Activated naive CD4-positive, alpha-beta T cell treated with anti-CD3 and anti-CD28 coated beads, Interleukin-2, amount 50 U/mL, for 24 hours (primary cell): ENCODE measurements at regions not wholly inside any gene's neighbourhood (a gene's known extent, or its start where the extent isn't known, plus 50 kb on each side); places are given as distances from the start of the nearest gene placed in this dataset.
"Not testable (repeated sequence)": the region's sequence is repeated elsewhere in the genome, so short reads cannot be mapped to it uniquely, and the experiment has no call there.

Source experiments
- H3K27ac Mint-ChIP-seq: one replicate; pipeline ENCODE4 v1.8.0; 2021; ENCODE audit warnings: mild to moderate bottlenecking, mixed read lengths
- H3K27me3 Mint-ChIP-seq: one replicate; pipeline ENCODE4 v1.8.0; 2021; ENCODE audit warnings: mixed read lengths
- H3K36me3 Mint-ChIP-seq: one replicate; pipeline ENCODE4 v1.8.0; 2021; ENCODE audit warnings: mixed read lengths
- H3K4me1 Mint-ChIP-seq: one replicate; pipeline ENCODE4 v1.8.0; 2021; ENCODE audit warnings: mixed read lengths
- H3K4me3 Mint-ChIP-seq: one replicate; pipeline ENCODE4 v1.8.0; 2021; ENCODE audit warnings: mild to moderate bottlenecking, mixed read lengths
- H3K9me3 Mint-ChIP-seq: one replicate; pipeline ENCODE4 v1.8.0; 2021; ENCODE audit warnings: mixed read lengths

GRCh38 chr2:16103614-16104314, 163.4 kb downstream of the MYCN start:
- Mint-ChIP-seq H3K27me3 (no peaks in the 10 kb centered on the region), H3K4me1 (no peaks in the 10 kb centered on the region), H3K36me3 (no peaks in the 10 kb centered on the region), H3K4me3 (no peak overlapping the region), H3K9me3 (no peaks in the 10 kb centered on the region), H3K27ac (no peak overlapping the region)

- no peak overlapping the region for H3K4me3 Mint-ChIP-seq
- H3K4me1 Mint-ChIP-seq, result no peaks in the 10 kb centered on the region
- no peaks in the 10 kb centered on the region for H3K9me3 Mint-ChIP-seq
- H3K27ac Mint-ChIP-seq, result no peak overlapping the region
- H3K36me3 Mint-ChIP-seq, result no peaks in the 10 kb centered on the region
- no peaks in the 10 kb centered on the region for H3K27me3 Mint-ChIP-seq
These were observed 162.6 kb downstream of the MYCN start for GRCh38 chr2:16102976-16103380.

- Mint-ChIP-seq H3K27me3 (no peaks in the 10 kb centered on the region), H3K4me3 (no peak overlapping the region), H3K36me3 (no peaks in the 10 kb centered on the region), H3K9me3 (no peaks in the 10 kb centered on the region), H3K27ac (no peak overlapping the region), H3K4me1 (no peaks in the 10 kb centered on the region)
These were observed 162.1 kb downstream of the MYCN start for GRCh38 chr2:16102358-16102975.

- Mint-ChIP-seq H3K9me3 (no peaks in the 10 kb centered on the region), H3K4me3 (no peak overlapping the region), H3K36me3 (no peaks in the 10 kb centered on the region), H3K27me3 (no peaks in the 10 kb centered on the region), H3K27ac (no peak overlapping the region), H3K4me1 (no peaks in the 10 kb centered on the region)
These were observed 160.8 kb downstream of the MYCN start for GRCh38 chr2:16101196-16101595.

- Mint-ChIP-seq H3K9me3 (no peaks in the 10 kb centered on the region), H3K27ac (no peak overlapping the region), H3K4me3 (no peak overlapping the region), H3K36me3 (no peaks in the 10 kb centered on the region), H3K4me1 (no peaks in the 10 kb centered on the region), H3K27me3 (no peaks in the 10 kb centered on the region)
These were observed 159.7 kb downstream of the MYCN start for GRCh38 chr2:16100006-16100405.

- Mint-ChIP-seq H3K36me3 (no peaks in the 10 kb centered on the region), H3K27ac (no peak overlapping the region), H3K4me1 (no peaks in the 10 kb centered on the region), H3K9me3 (no peaks in the 10 kb centered on the region), H3K27me3 (no peaks in the 10 kb centered on the region), H3K4me3 (no peak overlapping the region)
These were observed 159.0 kb downstream of the MYCN start for GRCh38 chr2:16099326-16099725.

GRCh38 chr2:16096962-16097361, 156.6 kb downstream of the MYCN start:
- Mint-ChIP-seq H3K4me3 (no peak overlapping the region), H3K27ac (no peak overlapping the region), H3K36me3 (no peaks in the 10 kb centered on the region), H3K4me1 (no peaks in the 10 kb centered on the region), H3K9me3 (no peaks in the 10 kb centered on the region), H3K27me3 (no peaks in the 10 kb centered on the region)

- H3K9me3 Mint-ChIP-seq, H3K27ac Mint-ChIP-seq, H3K4me3 Mint-ChIP-seq, H3K36me3 Mint-ChIP-seq, H3K27me3 Mint-ChIP-seq, H3K4me1 Mint-ChIP-seq: not testable (repeated sequence)
These were observed 155.1 kb downstream of the MYCN start for GRCh38 chr2:16095483-16095882.

GRCh38 chr2:16094811-16095210, 154.5 kb downstream of the MYCN start:
- Mint-ChIP-seq H3K4me3 (no peak overlapping the region), H3K9me3 (no peaks in the 10 kb centered on the region), H3K4me1 (no peaks in the 10 kb centered on the region), H3K27me3 (no peaks in the 10 kb centered on the region), H3K36me3 (no peaks in the 10 kb centered on the region), H3K27ac (no peak overlapping the region)

GRCh38 chr2:16093639-16094529, 153.5 kb downstream of the MYCN start:
- H3K4me3 Mint-ChIP-seq, result no peak overlapping the region
- H3K27ac Mint-ChIP-seq, result no peak overlapping the region
- H3K9me3 Mint-ChIP-seq, result no peaks in the 10 kb centered on the region
- no peaks in the 10 kb centered on the region for H3K36me3 Mint-ChIP-seq
- H3K27me3 Mint-ChIP-seq, result no peaks in the 10 kb centered on the region
- no peaks in the 10 kb centered on the region for H3K4me1 Mint-ChIP-seq

GRCh38 chr2:16092861-16093638, 152.7 kb downstream of the MYCN start:
- Mint-ChIP-seq H3K9me3 (no peaks in the 10 kb centered on the region), H3K27me3 (no peaks in the 10 kb centered on the region), H3K27ac (no peak overlapping the region), H3K36me3 (no peaks in the 10 kb centered on the region), H3K4me3 (no peak overlapping the region), H3K4me1 (no peaks in the 10 kb centered on the region)

- H3K4me1 Mint-ChIP-seq, result no peaks in the 10 kb centered on the region
- no peaks in the 10 kb centered on the region for H3K9me3 Mint-ChIP-seq
- no peak overlapping the region for H3K27ac Mint-ChIP-seq
- H3K27me3 Mint-ChIP-seq, result no peaks in the 10 kb centered on the region
- no peak overlapping the region for H3K4me3 Mint-ChIP-seq
- H3K36me3 Mint-ChIP-seq, result no peaks in the 10 kb centered on the region
These were observed 151.4 kb downstream of the MYCN start for GRCh38 chr2:16091576-16092282.

GRCh38 chr2:16090650-16091575, 150.6 kb downstream of the MYCN start:
- H3K4me1 Mint-ChIP-seq, result no peaks in the 10 kb centered on the region

GRCh38 chr2:16089491-16089890, 149.1 kb downstream of the MYCN start:
- H3K36me3 Mint-ChIP-seq, H3K9me3 Mint-ChIP-seq, H3K27me3 Mint-ChIP-seq, H3K27ac Mint-ChIP-seq, H3K4me3 Mint-ChIP-seq, H3K4me1 Mint-ChIP-seq: not testable (repeated sequence)

More at GRCh38 chr2:16090650-16091575, 150.6 kb downstream of the MYCN start:
- H3K4me3 Mint-ChIP-seq, result no peak overlapping the region
- H3K36me3 Mint-ChIP-seq, result no peaks in the 10 kb centered on the region
- H3K27ac Mint-ChIP-seq, result no peak overlapping the region
- no peaks in the 10 kb centered on the region for H3K9me3 Mint-ChIP-seq
- no peaks in the 10 kb centered on the region for H3K27me3 Mint-ChIP-seq
